ENCODE measurements at regions not wholly inside any gene's neighbourhood (a gene's known extent, or its start where the extent isn't known, plus 50 kb on each side); places are given as distances from the start of the nearest gene placed in this dataset.
"Not testable (repeated sequence)": the region's sequence is repeated elsewhere in the genome, so short reads cannot be mapped to it uniquely, and the experiment has no call there.

DNA sequence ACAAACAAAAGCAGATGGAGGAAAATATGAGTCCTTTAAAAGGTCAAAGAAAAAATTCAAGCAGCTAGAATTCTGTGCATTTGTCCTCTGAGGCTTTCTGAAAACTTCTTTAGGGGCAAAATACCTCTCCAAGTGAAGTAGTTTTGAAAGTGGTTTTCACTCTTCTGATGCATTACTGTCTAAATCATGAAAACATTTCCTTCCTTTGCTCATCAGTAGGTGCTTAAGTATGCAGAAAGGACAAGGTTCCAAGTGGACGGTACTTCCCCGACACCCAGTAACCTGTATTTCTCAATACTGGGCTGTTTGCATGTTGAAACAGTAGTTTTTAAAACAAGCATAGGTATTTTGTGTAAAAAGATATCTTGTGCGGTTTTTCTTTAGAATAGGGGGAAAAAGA lies 189.1 kb upstream of the ERBB4 start:
- intact Hi-C loops (cut with micrococcal nuclease): no loop called here
- ATAC-seq (no peak), DNase-seq (no peak)

DNA sequence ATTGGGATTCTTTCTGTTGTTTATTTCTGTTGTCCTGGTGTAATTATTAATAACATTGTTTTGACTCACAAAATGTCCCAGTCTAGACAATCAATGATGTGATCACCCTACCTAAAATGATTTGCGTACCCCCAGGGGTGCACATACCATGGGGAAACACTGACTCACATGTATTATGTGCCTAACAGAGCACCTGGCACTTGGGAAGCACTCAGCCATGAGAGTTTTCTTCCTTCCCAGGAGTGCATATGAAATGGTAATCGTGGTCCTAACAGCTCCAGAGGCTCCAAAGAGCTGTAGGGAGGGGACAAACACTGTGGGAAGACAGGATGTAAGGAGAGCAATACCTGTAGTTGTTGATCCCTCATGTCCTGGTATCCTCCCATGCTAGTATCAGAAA lies 187.8 kb upstream of the ERBB4 start:
- intact Hi-C loops (cut with micrococcal nuclease): no loop called here
- no peak for ATAC-seq
- no peak for DNase-seq

DNA sequence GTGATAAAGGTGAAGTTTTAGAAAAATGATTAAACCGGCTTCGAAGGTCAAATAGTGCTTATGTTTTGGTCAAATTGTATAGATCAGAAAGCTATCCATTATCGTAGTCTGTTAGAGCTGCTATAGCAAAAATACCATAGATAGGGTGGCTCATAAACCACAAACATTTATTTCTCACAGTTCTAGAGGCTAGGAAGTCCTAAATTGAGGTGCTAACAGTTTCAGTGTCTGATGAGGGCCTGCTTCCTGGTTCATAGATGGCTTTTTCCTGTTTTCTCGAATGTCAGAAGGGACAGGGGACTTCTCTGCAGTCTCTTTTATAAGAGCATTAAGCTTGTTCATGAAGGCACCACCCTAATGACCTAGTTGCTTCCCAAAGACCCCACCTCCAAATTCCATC lies 186.6 kb upstream of the ERBB4 start:
- intact Hi-C loops (cut with micrococcal nuclease): no loop called here
- no peak for ATAC-seq
- DNase-seq: no peak

GRCh38 chr2:212723226-212723625 lies 184.6 kb upstream of the ERBB4 start:
- intact Hi-C loops (cut with micrococcal nuclease): no loop called here
- ATAC-seq: no peak

GRCh38 chr2:212722046-212722445 lies 183.4 kb upstream of the ERBB4 start:
- DNase-seq: no peak
- intact Hi-C loops (cut with micrococcal nuclease): no loop called here

More at GRCh38 chr2:212723226-212723625, 184.6 kb upstream of the ERBB4 start:
- DNase-seq: no peak

GRCh38 chr2:212721026-212721451 lies 182.4 kb upstream of the ERBB4 start:
- ATAC-seq: no peak
- DNase-seq: peak; percentile 13
- intact Hi-C loops (cut with micrococcal nuclease): no loop called here

More at GRCh38 chr2:212722046-212722445, 183.4 kb upstream of the ERBB4 start:
- no peak for ATAC-seq

DNA sequence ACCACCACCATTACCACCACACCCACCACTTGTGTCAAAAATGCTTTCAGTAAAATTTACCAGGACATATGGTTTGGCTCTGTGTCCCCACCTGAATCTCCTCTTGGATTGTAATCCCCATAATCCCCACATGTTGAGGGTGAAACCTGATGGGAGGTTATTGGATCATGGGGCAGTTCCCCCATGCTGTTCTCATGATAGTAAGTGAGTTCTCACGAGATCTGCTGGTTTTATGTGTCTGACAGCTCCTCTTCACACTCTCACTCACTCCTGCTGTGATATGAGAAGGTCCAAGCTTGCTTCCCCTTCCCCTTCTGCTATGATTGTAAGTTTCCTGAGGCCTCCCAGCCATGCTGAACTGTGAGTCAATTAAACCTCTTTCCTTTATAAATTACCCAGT lies 176.8 kb upstream of the ERBB4 start:
- intact Hi-C loops (cut with micrococcal nuclease); ATAC-seq; DNase-seq: not testable (repeated sequence)

GRCh38 chr2:212713681-212714080 lies 175.1 kb upstream of the ERBB4 start:
- intact Hi-C loops (cut with micrococcal nuclease): no loop called here
- DNase-seq (no peak), ATAC-seq (no peak)

GRCh38 chr2:212712991-212713390 lies 174.4 kb upstream of the ERBB4 start:
- intact Hi-C loops (cut with micrococcal nuclease): no loop called here
- no peak for DNase-seq
- ATAC-seq: no peak

DNA sequence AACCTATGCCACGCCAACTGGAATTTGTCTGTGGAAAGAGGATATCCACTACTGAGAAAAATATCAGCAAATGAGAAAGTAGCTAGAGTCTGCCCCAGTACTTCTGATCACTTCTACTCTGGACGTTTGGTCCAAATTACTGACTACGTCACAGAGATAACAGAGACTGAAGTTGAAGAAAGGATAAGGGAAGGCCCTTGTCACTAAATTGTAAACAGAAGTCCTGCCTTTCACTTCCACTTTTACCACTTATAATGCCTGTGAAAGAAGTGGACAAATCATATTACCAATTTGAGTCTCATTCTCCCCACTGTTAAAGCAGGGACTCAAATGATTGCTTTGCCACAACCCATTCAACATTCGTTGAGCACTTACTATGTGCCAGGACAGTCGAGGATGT lies 173.9 kb upstream of the ERBB4 start:
- no peak for DNase-seq

GRCh38 chr2:212711856-212712255 lies 173.3 kb upstream of the ERBB4 start:
- intact Hi-C loops (cut with micrococcal nuclease): no loop called here
- DNase-seq: no peak
- ATAC-seq: no peak

More for the DNA sequence above, 173.9 kb upstream of the ERBB4 start:
- intact Hi-C loops (cut with micrococcal nuclease): no loop called here
- peak; percentile 43 for ATAC-seq

- DNase-seq (no peak), ATAC-seq (no peak)
- intact Hi-C loops (cut with micrococcal nuclease): no loop called here
Observed at GRCh38 chr2:212709280-212709679, 170.7 kb upstream of the ERBB4 start.

DNA sequence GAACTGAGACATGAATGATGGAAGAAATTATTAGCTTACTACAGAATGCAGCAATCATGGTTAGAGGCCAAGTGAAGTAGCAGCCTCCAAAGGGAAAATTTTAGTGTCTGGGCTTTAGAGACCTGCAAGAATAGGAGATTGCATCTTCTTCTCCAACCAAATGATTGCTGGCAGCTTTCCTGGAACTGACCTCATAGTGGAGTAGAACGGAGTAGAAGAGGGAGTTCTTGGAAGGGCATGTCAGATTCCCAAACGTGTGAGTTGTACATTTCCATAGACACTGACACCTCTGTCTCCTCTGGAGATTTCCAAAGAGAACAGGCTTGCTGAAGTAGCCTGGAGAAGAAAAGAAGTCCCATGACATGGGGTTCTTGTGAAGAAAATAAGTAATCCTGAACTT lies 169.8 kb upstream of the ERBB4 start:
- ATAC-seq (peak; percentile 36), DNase-seq (no peak)
- intact Hi-C loops (cut with micrococcal nuclease): no loop called here

- DNase-seq (no peak), ATAC-seq (no peak)
- intact Hi-C loops (cut with micrococcal nuclease): no loop called here
Observed at GRCh38 chr2:212695426-212695825, 156.8 kb upstream of the ERBB4 start.

DNA sequence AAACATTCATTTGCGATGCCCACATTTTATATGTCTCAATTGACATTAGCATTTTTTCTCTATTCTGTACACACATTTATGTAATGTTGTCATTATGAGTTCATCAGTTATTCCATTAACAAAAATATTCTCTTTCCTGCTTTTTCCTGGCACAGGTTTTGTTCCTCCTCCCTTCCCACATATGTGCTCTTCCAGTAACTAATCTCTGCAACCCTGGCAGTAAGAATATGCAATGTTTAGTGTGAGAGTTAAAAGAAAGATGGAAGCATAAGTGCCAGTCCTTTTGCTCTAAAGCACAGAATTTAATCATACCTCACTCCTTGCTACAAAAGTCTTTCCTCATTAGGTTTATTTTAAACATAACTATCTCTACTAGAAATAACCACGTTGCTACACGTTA lies 155.8 kb upstream of the ERBB4 start:
- intact Hi-C loops (cut with micrococcal nuclease): no loop called here
- ATAC-seq: no peak
- DNase-seq: no peak

- peak; percentile 63 for ATAC-seq
- no peak for DNase-seq
- intact Hi-C loops (cut with micrococcal nuclease): no loop called here
Observed at GRCh38 chr2:212692466-212692865, 153.9 kb upstream of the ERBB4 start.

DNA sequence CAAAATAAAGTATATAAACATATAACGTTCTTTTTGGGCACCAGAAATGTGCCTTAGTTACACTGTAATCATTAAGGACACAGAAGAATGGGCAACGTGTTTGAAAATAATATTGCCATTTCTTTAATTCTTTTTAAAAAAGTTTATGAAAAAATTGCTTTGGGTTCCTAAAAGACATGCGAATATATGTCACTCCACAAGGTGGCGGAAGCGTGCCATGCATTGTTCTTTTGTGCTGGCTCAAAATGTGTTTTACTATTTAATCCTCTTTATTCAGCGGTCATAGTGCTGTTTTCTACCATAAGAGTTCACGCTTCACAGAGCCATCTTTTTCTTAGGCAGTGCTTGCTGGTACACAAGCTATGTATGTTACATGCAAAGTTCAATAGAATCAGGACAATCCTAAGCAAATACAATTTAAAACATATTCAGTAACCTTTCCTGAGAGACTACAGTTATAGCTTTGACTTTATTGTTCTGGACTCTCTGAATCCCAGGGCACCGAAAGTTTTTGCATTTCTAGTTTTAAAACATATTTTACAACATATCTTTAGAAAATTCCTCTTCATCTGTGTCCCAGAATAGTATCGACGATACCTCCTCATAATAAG lies 147.8 kb upstream of the ERBB4 start:
- DNase-seq (peak; percentile 58), ATAC-seq (peak; percentile 39)
- intact Hi-C loops (cut with micrococcal nuclease): loop anchor here (10.0 kb wide), 1 partner anchor 468 kb away; the partner anchor contains the start of gene IKZF2

- intact Hi-C loops (cut with micrococcal nuclease): loop anchor here (10.0 kb wide), 1 partner anchor 471 kb away; the partner anchor contains the start of gene IKZF2
- ATAC-seq: no peak
- DNase-seq: no peak
Observed at GRCh38 chr2:212683346-212684097, 144.9 kb upstream of the ERBB4 start.

GRCh38 chr2:212682937-212683336 lies 144.3 kb upstream of the ERBB4 start:
- intact Hi-C loops (cut with micrococcal nuclease): loop anchor here (10.0 kb wide), 1 partner anchor 472 kb away; the partner anchor contains the start of gene IKZF2
- ATAC-seq (no peak), DNase-seq (no peak)

GRCh38 chr2:212677466-212677865 lies 138.9 kb upstream of the ERBB4 start:
- DNase-seq (no peak), ATAC-seq (no peak)
- intact Hi-C loops (cut with micrococcal nuclease): no loop called here

DNA sequence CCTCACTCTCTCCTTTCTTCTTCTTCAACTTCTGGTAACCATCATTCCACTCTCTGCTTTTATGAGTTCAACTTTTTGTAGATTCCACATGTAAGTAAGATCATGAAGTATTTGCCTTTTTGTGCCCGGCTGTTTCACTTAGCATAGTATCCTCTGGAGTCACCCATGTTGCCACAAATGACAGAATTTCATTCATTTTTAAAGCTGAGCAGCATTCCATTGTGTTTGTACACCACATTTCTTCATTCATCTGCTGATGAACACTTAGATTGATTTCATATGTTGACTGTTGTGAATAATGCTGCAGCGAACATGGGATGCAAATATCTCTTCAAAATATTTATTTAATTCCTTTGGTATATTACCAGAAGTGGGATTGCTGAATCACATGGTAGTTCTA lies 133.6 kb upstream of the ERBB4 start:
- intact Hi-C loops (cut with micrococcal nuclease): no loop called here
- ATAC-seq (no peak), DNase-seq (no peak)

Measured in left ventricle myocardium superior (tissue), 1 donor.